ENCODE measurements at regions not wholly inside any gene's neighbourhood (a gene's known extent, or its start where the extent isn't known, plus 50 kb on each side); places are given as distances from the start of the nearest gene placed in this dataset.

- BruUV-seq (replicated peaks) = no TSS peak
- Histone ChIP-seq H4K20me1 (replicated peaks; ENCODE audit: control insufficient read depth, extremely low read depth, insufficient read depth, low read length) (no peaks in the 10 kb centered on the region), H3K9ac (replicated peaks; ENCODE audit: extremely low read depth, insufficient read depth, low read length) (no peak overlapping the region), H3K27me3 (ENCODE audit: control insufficient read depth in 2 of 2, insufficient read depth in 2 of 2, low read length in 2 of 2) (peaks cover 6 to 10% of the 10 kb centered on the region in 2 experiments), H3K36me3 (ENCODE audit: control insufficient read depth in 2 of 2, extremely low read depth in 1 of 2, insufficient read depth in 2 of 2, low read length in 2 of 2) (no peaks in the 10 kb centered on the region), H3K79me2 (ENCODE audit: control insufficient read depth, insufficient read depth, low read length) (no peaks in the 10 kb centered on the region), H2AFZ (ENCODE audit: low read depth, low read length) (no peak overlapping the region), H3K4me2 (ENCODE audit: insufficient read depth, low read length) (no peak overlapping the region), H3K4me1 (ENCODE audit: control insufficient read depth, extremely low read depth, insufficient read depth, low read length) (no peaks in the 10 kb centered on the region), H3K9me1 (replicated peaks; ENCODE audit: control insufficient read depth, extremely low read depth, insufficient read depth, low read length) (no peaks in the 10 kb centered on the region), H3K9me3 (replicated peaks; ENCODE audit: control insufficient read depth, insufficient read depth, low read length) (no peaks in the 10 kb centered on the region), H3K4me3 (replicated peaks in 1 of 3; ENCODE audit: insufficient read depth in 1 of 3, low read depth in 1 of 3, low read length in 3 of 3) (no peak overlapping the region), H3K27ac (ENCODE audit: insufficient read depth, low read depth, low read length) (no peak overlapping the region)
- TF ChIP-seq JUN (IDR thresholded peaks at IDR 0.05; ENCODE audit: borderline replicate concordance, insufficient read depth, insufficient read length, low read depth) (no peak), MAX (IDR thresholded peaks at IDR 0.05; ENCODE audit: insufficient read depth, insufficient read length) (no peak), GATA2 (IDR thresholded peaks at IDR 0.05; ENCODE audit: insufficient read depth, insufficient read length, low read depth, low read length) (no peak), MYC (IDR thresholded peaks at IDR 0.05; ENCODE audit: low read depth, low read length) (no peak), FOS (IDR thresholded peaks at IDR 0.05; ENCODE audit: borderline replicate concordance, insufficient read depth, low read length) (no peak), EZH2 (IDR thresholded peaks at IDR 0.05; ENCODE audit: borderline replicate concordance, low read depth, low read length, severe bottlenecking) (no peak), POLR2A (IDR thresholded peaks at IDR 0.05; ENCODE audit: low read depth, low read length) (no peak), POLR2AphosphoS5 (IDR thresholded peaks at IDR 0.05; ENCODE audit: insufficient read depth, low read depth, low read length) (no peak)
- TF ChIP-seq, protein P1, sequence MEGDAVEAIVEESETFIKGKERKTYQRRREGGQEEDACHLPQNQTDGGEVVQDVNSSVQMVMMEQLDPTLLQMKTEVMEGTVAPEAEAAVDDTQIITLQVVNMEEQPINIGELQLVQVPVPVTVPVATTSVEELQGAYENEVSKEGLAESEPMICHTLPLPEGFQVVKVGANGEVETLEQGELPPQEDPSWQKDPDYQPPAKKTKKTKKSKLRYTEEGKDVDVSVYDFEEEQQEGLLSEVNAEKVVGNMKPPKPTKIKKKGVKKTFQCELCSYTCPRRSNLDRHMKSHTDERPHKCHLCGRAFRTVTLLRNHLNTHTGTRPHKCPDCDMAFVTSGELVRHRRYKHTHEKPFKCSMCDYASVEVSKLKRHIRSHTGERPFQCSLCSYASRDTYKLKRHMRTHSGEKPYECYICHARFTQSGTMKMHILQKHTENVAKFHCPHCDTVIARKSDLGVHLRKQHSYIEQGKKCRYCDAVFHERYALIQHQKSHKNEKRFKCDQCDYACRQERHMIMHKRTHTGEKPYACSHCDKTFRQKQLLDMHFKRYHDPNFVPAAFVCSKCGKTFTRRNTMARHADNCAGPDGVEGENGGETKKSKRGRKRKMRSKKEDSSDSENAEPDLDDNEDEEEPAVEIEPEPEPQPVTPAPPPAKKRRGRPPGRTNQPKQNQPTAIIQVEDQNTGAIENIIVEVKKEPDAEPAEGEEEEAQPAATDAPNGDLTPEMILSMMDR (IDR thresholded peaks at IDR 0.05; ENCODE audit: extremely low read depth in 1 of 2, insufficient read depth in 1 of 2, low read depth in 1 of 2, low read length in 2 of 2) = no peak
- CTCF ChIA-PET = interaction anchor here (0.9 kb wide), 1 partner anchor 21 kb away, joined by 4 read pairs; no protein-coding TSS in a partner anchor
- FAIRE-seq (no peak), DNase-seq (ENCODE audit: low read depth, low spot score) (no peak)
- POLR2A ChIA-PET = no interaction called here
- intact Hi-C loops (cut with micrococcal nuclease) = no loop called here
- dilution Hi-C loops (cut with MboI; ENCODE audit: extremely low pct_ligation_motif_present, low sequenced_read_pairs) = no loop called here
Observed at GRCh38 chr12:77131977-77132490, 66.7 kb upstream of the E2F7 start.

Data from endothelial cell of umbilical vein (primary cell).